Osteoblast (primary cell): ENCODE measurements at regions not wholly inside any gene's neighbourhood (a gene's known extent, or its start where the extent isn't known, plus 50 kb on each side); places are given as distances from the start of the nearest gene placed in this dataset.

ENCODE experiments used
- DNase-seq: peaks from one replicate; pipeline ENCODE4 v3.0.0; 2011; ENCODE audit warnings: low spot score, mixed read lengths; ENCODE audit not compliant: insufficient read length; ENCODE audit errors: missing footprints
- H2AFZ ChIP-seq: 2 replicates; pipeline ENCODE4 v1.6.0; 2011; ENCODE audit warnings: mild to moderate bottlenecking, low read length
- H3K27ac ChIP-seq: 2 replicates; pipeline ENCODE4 v1.5.1; 2011; ENCODE audit warnings: mild to moderate bottlenecking, low read depth, low read length, moderate library complexity
- H3K27me3 ChIP-seq: 2 replicates; pipeline ENCODE4 v1.6.0; 2012; ENCODE audit warnings: mild to moderate bottlenecking, control low read depth, inconsistent platforms, low read length, moderate library complexity; ENCODE audit not compliant: insufficient read depth
- H3K36me3 ChIP-seq: 2 replicates; pipeline ENCODE4 v1.5.1; 2011; ENCODE audit warnings: mild to moderate bottlenecking, low read length, control low read depth, moderate library complexity; ENCODE audit not compliant: insufficient read depth
- H3K4me1 ChIP-seq: 2 replicates; pipeline ENCODE4 v1.5.1; 2011; ENCODE audit warnings: mild to moderate bottlenecking, low read length, control low read depth, moderate library complexity; ENCODE audit not compliant: insufficient read depth
- H3K4me2 ChIP-seq: 2 replicates; pipeline ENCODE4 v1.6.0; 2011; ENCODE audit warnings: mild to moderate bottlenecking, low read length; ENCODE audit not compliant: insufficient read depth
- H3K4me3 ChIP-seq: fragments of 200-600 bp; sonication (generic); 3 replicates; pipeline ENCODE4 v1.5.1; 2012; ENCODE audit warnings: mild to moderate bottlenecking, low read length, inconsistent platforms; ENCODE audit not compliant: insufficient read depth
- H3K79me2 ChIP-seq: 2 replicates; pipeline ENCODE4 v1.6.0; 2012; ENCODE audit warnings: mild to moderate bottlenecking, low read length, control low read depth, inconsistent platforms; ENCODE audit not compliant: insufficient read depth
- H3K9me3 ChIP-seq: 2 replicates; pipeline ENCODE4 v1.5.1; 2011; ENCODE audit warnings: low read depth, low read length, control low read depth
- H4K20me1 ChIP-seq: 2 replicates; pipeline ENCODE4 v1.6.0; 2012; ENCODE audit warnings: mild to moderate bottlenecking, low read length, control low read depth; ENCODE audit not compliant: insufficient read depth
- TF ChIP-seq, protein P1 (sequence below): IDR thresholded peaks from 2 replicates; pipeline ENCODE4 v1.5.1; 2011; ENCODE audit warnings: mild to moderate bottlenecking, low read depth, low read length, moderate library complexity; ENCODE audit errors: extremely low read depth

- H3K4me3 ChIP-seq: no peak overlapping the region
- TF ChIP-seq, protein P1, sequence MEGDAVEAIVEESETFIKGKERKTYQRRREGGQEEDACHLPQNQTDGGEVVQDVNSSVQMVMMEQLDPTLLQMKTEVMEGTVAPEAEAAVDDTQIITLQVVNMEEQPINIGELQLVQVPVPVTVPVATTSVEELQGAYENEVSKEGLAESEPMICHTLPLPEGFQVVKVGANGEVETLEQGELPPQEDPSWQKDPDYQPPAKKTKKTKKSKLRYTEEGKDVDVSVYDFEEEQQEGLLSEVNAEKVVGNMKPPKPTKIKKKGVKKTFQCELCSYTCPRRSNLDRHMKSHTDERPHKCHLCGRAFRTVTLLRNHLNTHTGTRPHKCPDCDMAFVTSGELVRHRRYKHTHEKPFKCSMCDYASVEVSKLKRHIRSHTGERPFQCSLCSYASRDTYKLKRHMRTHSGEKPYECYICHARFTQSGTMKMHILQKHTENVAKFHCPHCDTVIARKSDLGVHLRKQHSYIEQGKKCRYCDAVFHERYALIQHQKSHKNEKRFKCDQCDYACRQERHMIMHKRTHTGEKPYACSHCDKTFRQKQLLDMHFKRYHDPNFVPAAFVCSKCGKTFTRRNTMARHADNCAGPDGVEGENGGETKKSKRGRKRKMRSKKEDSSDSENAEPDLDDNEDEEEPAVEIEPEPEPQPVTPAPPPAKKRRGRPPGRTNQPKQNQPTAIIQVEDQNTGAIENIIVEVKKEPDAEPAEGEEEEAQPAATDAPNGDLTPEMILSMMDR: no peak
- H3K9me3 ChIP-seq: no peaks in the 10 kb centered on the region
- no peak for DNase-seq
- no peaks in the 10 kb centered on the region for H3K27me3 ChIP-seq
- peaks cover 74% of the 10 kb centered on the region for H3K4me1 ChIP-seq
- H4K20me1 ChIP-seq: no peaks in the 10 kb centered on the region
- peak overlapping the region; percentile 46 for H3K27ac ChIP-seq
- no peak overlapping the region for H2AFZ ChIP-seq
- H3K4me2 ChIP-seq: no peak overlapping the region
- H3K79me2 ChIP-seq: no peaks in the 10 kb centered on the region
- H3K36me3 ChIP-seq: no peaks in the 10 kb centered on the region
Measured at GRCh38 chr9:115208501-115208900, 90.5 kb upstream of the TNC start.

- Histone ChIP-seq H2AFZ (no peak overlapping the region), H3K4me1 (peaks cover 69% of the 10 kb centered on the region), H3K27me3 (no peaks in the 10 kb centered on the region), H3K9me3 (no peaks in the 10 kb centered on the region), H3K4me2 (no peak overlapping the region), H4K20me1 (no peaks in the 10 kb centered on the region), H3K79me2 (no peaks in the 10 kb centered on the region), H3K36me3 (no peaks in the 10 kb centered on the region), H3K4me3 (no peak overlapping the region), H3K27ac (peak overlapping the region; percentile 1)
- DNase-seq: no peak
- TF ChIP-seq, protein P1: no peak
Measured at GRCh38 chr9:115209601-115210306, 91.8 kb upstream of the TNC start.

GRCh38 chr9:115210699-115211098, 92.7 kb upstream of the TNC start:
- no peaks in the 10 kb centered on the region for H4K20me1 ChIP-seq
- TF ChIP-seq, protein P1: no peak
- peaks cover 59% of the 10 kb centered on the region for H3K4me1 ChIP-seq
- no peaks in the 10 kb centered on the region for H3K9me3 ChIP-seq
- no peaks in the 10 kb centered on the region for H3K36me3 ChIP-seq
- H3K4me3 ChIP-seq: no peak overlapping the region
- no peaks in the 10 kb centered on the region for H3K79me2 ChIP-seq
- no peak overlapping the region for H2AFZ ChIP-seq
- no peak for DNase-seq
- H3K27me3 ChIP-seq: no peaks in the 10 kb centered on the region
- no peak overlapping the region for H3K4me2 ChIP-seq
- no peak overlapping the region for H3K27ac ChIP-seq

- TF ChIP-seq, protein P1: no peak
- no peak overlapping the region for H2AFZ ChIP-seq
- peaks cover 56% of the 10 kb centered on the region for H3K4me1 ChIP-seq
- no peak for DNase-seq
- no peaks in the 10 kb centered on the region for H3K27me3 ChIP-seq
- peak overlapping the region; percentile 40 for H3K4me2 ChIP-seq
- no peaks in the 10 kb centered on the region for H3K79me2 ChIP-seq
- H3K36me3 ChIP-seq: no peaks in the 10 kb centered on the region
- peak overlapping the region; percentile 4 for H3K4me3 ChIP-seq
- no peaks in the 10 kb centered on the region for H3K9me3 ChIP-seq
- peak overlapping the region; percentile 56 for H3K27ac ChIP-seq
- H4K20me1 ChIP-seq: no peaks in the 10 kb centered on the region
Measured at GRCh38 chr9:115211413-115212124, 93.6 kb upstream of the TNC start.
